Motor neuron (in vitro differentiated cells): ENCODE measurements at regions not wholly inside any gene's neighbourhood (a gene's known extent, or its start where the extent isn't known, plus 50 kb on each side); places are given as distances from the start of the nearest gene placed in this dataset.

Experiments used
- ATAC-seq, 8 experiments: fragments of 200-7000 bp; cut with Tn5 transposase; replicated peaks in 6 of 8; 2 replicates each; pipeline ENCODE4 v1.8.0; 2021; ENCODE audit warnings: mild to moderate bottlenecking in 8 of 8, moderate library complexity in 8 of 8
- H3K27ac ChIP-seq, 2 donors: fragments of 250-450 bp; sonication (Bioruptor Pico); 2 replicates each; pipeline ENCODE4 v1.9.0; 2021; ENCODE audit warnings: antibody characterized with exemption in 2 of 2, mild to moderate bottlenecking in 2 of 2, moderate library complexity in 1 of 2
- H3K4me1 ChIP-seq, 2 donors: fragments of 250-450 bp; sonication (Bioruptor Pico); replicated peaks in 1 of 2; 2 replicates each; pipeline ENCODE4 v1.6.1; 2021; ENCODE audit warnings: antibody characterized with exemption in 2 of 2, mild to moderate bottlenecking in 2 of 2, moderate library complexity in 1 of 2
- H3K4me3 ChIP-seq, 5 donors: fragments of 250-450 bp; sonication (Bioruptor Pico); 2 replicates each; pipeline ENCODE4 v1.9.0; 2021; ENCODE audit warnings: antibody characterized with exemption in 5 of 5, mild to moderate bottlenecking in 5 of 5, moderate library complexity in 4 of 5
- WGBS, 10 experiments: fragments of 450-650 bp; shearing (Covaris generic); methylation state at CpG; one replicate each; pipeline ENCODE4 v1.0.0; 2022; 5-methylcytosine and 5-hydroxymethylcytosine counted together
- in situ Hi-C, 9 experiments: fragments of 400-800 bp; cut with MboI; loops; one replicate each; pipeline ENCODE4 v1.15.0; 2021; ENCODE audit warnings: low sequenced_read_pairs in 9 of 9, low pct_unique_long_range_greater_than_20kb in 2 of 9; ENCODE audit not compliant: unreplicated experiment in 9 of 9

DNA sequence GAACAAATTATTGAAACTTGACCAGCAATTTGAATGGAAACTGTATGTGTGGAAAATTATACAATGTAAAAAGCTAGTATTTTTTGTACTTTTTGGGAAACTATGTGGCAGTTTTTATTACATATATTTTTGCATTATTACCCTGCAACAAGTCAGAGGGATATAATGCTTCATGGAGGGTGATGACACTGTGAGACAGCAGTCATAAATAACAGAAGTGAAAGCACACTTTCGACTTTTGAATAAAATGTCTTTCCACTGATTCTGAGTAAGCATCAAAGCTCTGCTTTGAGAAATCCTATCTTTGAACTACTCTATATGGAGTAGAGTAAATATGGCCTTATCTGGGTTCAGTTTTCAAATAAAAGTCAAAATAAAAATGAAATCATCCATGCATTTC, 122.6 kb upstream of the PABPC4L start:
- Histone ChIP-seq H3K4me3 (no peak overlapping the region), H3K27ac (no peak overlapping the region), H3K4me1 (no peaks in the 10 kb centered on the region)
- 0 to 90% (median 67%) methylated on average over 1 of the region's 1 CpG; no CpG with 5 or more reads in 5 of the 10 experiments for WGBS, 10 experiments
- peak in 1 of 8 experiments; percentile 32 for ATAC-seq
- in situ Hi-C loops: no loop called here

- no peaks in the 10 kb centered on the region for H3K4me1 ChIP-seq
- ATAC-seq: no peak
- in situ Hi-C loops: no loop called here
- WGBS, 10 experiments: 0 to 100% (median 79%) methylated on average over 1 to 2 of the region's 2 CpGs
- H3K27ac ChIP-seq: no peak overlapping the region
- H3K4me3 ChIP-seq: no peak overlapping the region
These were observed 118.5 kb upstream of the PABPC4L start for GRCh38 chr4:134320048-134320447.

DNA sequence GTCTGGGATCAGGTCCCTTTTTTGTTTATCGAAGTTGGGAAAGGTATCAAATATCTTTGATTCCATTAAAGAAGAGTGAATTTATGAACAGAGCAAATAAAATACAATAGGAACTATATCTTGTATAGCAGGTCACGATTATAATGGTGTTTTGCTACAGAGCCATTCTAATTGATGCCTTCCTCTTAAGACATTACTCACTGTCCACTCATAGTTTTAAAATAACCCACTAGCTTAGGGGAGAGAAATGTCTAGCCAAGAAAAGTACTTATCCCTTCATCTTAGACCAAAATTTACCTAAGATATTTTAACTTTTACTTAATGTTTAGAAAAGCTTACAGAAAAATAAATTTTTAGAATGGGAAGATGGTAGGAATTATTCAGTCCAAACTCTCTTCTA, 112.0 kb upstream of the PABPC4L start:
- no peak overlapping the region for H3K4me3 ChIP-seq
- H3K4me1 ChIP-seq: no peaks in the 10 kb centered on the region
- no peak for ATAC-seq
- H3K27ac ChIP-seq: no peak overlapping the region
- 8 to 100% (median 85%) methylated on average over 1 to 2 of the region's 2 CpGs for WGBS, 10 experiments
- in situ Hi-C loops: no loop called here

- Histone ChIP-seq H3K27ac (no peak overlapping the region), H3K4me1 (no peaks in the 10 kb centered on the region), H3K4me3 (no peak overlapping the region)
- no peak for ATAC-seq
- WGBS, 10 experiments: 0 to 94% (median 60%) methylated on average over 1 to 2 of the region's 2 CpGs; no CpG with 5 or more reads in 1 of the 10 experiments
- in situ Hi-C loops: no loop called here
These were observed 108.1 kb upstream of the PABPC4L start for GRCh38 chr4:134309715-134310114.

- Histone ChIP-seq H3K4me3 (no peak overlapping the region), H3K27ac (no peak overlapping the region), H3K4me1 (no peaks in the 10 kb centered on the region)
- ATAC-seq: no peak
- in situ Hi-C loops: no loop called here
These were observed 107.3 kb upstream of the PABPC4L start for GRCh38 chr4:134308910-134309309.

DNA sequence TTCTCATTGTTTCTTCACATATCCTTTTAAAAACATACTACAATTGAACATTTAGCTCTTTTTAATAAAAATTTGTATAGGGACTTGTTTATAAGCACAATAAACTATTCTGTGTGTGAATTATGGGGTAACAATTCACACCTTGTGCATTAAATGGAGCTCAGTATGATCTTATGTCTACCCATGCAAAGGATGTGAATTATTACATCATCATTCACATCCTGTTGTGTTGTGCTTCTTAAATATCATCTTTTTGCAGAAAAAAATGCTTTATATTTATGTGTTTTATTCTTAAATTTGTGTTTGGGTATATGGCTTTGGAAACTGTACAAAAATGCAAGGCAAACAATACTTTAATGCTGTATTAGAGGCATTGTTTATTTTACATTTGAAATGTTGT, 96.7 kb upstream of the PABPC4L start:
- no peak for ATAC-seq
- in situ Hi-C loops: no loop called here
- Histone ChIP-seq H3K4me3 (no peak overlapping the region), H3K27ac (no peak overlapping the region), H3K4me1 (no peaks in the 10 kb centered on the region)

GRCh38 chr4:134297765-134298164, 96.2 kb upstream of the PABPC4L start:
- ATAC-seq: no peak
- Histone ChIP-seq H3K27ac (no peak overlapping the region), H3K4me1 (no peaks in the 10 kb centered on the region), H3K4me3 (no peak overlapping the region)
- in situ Hi-C loops: no loop called here

DNA sequence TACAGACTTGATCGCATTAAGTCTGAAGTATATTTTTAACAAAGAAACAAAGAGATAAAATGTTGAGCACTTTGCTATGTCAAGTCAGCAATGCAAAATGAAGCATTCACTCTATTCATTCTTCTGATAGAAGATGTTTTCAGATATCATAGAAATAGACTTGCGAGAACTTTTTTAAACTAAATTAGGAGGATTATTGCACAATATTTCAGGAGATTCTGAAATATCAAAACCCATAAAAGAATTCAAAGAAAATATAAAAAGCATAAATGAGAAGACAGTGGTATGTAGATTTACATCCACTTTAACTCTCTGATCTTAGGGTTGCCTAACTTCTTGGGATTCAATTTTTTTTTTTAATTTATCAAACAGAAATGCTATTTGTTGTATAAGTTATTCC, 81.1 kb upstream of the PABPC4L start:
- no peaks in the 10 kb centered on the region for H3K4me1 ChIP-seq
- WGBS, 10 experiments: 15 to 100% (median 75%) methylated on average over 1 to 2 of the region's 2 CpGs; no CpG with 5 or more reads in 1 of the 10 experiments
- in situ Hi-C loops: no loop called here

GRCh38 chr4:134278675-134279074, 77.1 kb upstream of the PABPC4L start:
- 0 to 89% (median 30%) methylated on average over 1 of the region's 1 CpG; no CpG with 5 or more reads in 2 of the 10 experiments for WGBS, 10 experiments
- Histone ChIP-seq H3K4me1 (no peaks in the 10 kb centered on the region), H3K4me3 (no peak overlapping the region), H3K27ac (no peak overlapping the region)
- in situ Hi-C loops: no loop called here
- ATAC-seq: no peak

More for the DNA sequence above, 81.1 kb upstream of the PABPC4L start:
- Histone ChIP-seq H3K4me3 (no peak overlapping the region), H3K27ac (no peak overlapping the region)
- no peak for ATAC-seq

GRCh38 chr4:134276476-134276875, 74.9 kb upstream of the PABPC4L start:
- in situ Hi-C loops: no loop called here
- no peak overlapping the region for H3K27ac ChIP-seq
- no peaks in the 10 kb centered on the region for H3K4me1 ChIP-seq
- H3K4me3 ChIP-seq: no peak overlapping the region
- no peak for ATAC-seq
- WGBS, 10 experiments: 0 to 100% (median 86%) methylated on average over 1 to 2 of the region's 2 CpGs

GRCh38 chr4:134260126-134260525, 58.5 kb upstream of the PABPC4L start:
- no peak overlapping the region for H3K27ac ChIP-seq
- ATAC-seq: peak in 2 of 8 experiments; percentile 29 to 70
- H3K4me1 ChIP-seq: no peaks in the 10 kb centered on the region
- 0 to 100% (median 90%) methylated on average over 1 of the region's 1 CpG; no CpG with 5 or more reads in 1 of the 10 experiments for WGBS, 10 experiments
- in situ Hi-C loops: no loop called here
- no peak overlapping the region for H3K4me3 ChIP-seq
